Colon (tissue), 2 donors: ENCODE measurements at regions not wholly inside any gene's neighbourhood (a gene's known extent, or its start where the extent isn't known, plus 50 kb on each side); places are given as distances from the start of the nearest gene placed in this dataset.

ENCODE experiments used
- FAIRE-seq: peaks from 2 replicates; lab custom pipeline; 2012; peaks lifted over from hg19 to GRCh38; lab: Jason Lieb, UNC
- donor health status: control.
- donor health status: control.

DNA sequence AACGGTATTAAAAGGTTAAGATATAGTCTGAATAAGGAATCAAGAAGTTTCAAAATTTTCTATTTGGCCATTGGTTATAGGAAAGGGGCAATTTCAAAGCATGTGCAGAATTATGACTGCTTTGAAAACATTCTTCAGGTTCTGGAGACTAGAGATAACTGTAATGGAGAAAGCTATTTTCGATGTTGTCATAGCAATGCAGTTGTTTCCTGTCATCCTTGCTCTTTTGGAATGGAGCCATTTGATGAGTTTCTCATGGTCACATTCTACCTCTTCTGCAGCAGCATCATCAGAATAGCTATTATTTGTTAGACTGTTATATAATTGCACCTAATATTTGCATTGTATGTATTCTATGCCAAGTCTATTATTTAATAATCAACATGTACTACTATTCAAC, 368.2 kb upstream of the NR3C2 start:
- no peak for FAIRE-seq

DNA sequence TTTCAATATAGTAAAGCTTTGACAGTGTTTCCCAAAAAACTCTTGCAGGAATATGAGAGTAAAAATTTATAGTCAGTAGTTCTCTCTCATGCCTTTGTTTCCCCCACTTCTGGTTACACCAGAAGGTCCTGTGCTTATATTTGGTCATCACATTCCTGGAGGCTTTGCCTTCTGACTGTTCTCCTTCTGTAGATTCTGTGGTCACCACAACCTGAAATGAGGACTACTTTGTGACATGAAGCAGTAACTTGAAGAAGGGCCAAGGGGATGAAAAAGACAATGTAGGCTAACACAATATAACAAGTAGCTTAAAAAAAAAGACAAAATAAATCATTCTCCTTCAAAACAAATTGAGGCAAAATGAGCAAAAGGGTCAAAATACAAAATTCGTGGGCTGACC, 366.2 kb upstream of the NR3C2 start:
- no peak for FAIRE-seq

DNA sequence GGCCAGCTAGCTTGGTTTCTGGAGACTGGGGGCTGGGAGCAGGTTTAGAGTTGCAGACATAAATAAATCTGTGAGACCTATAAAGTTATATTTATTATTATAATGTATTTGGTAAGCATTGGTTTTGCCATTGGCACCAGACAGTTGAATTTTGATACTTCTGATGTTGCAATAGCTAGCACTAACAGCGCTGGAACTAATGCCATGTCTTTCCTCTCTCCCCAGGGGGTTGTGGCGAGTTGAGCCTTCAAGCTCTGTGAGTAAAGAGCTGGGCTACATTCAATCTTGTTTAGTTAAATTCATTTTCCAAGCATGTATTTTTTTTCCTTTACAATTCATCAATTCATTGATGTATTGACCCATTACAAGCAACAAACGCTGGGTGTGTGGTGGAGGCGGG, 358.7 kb upstream of the NR3C2 start:
- no peak for FAIRE-seq

DNA sequence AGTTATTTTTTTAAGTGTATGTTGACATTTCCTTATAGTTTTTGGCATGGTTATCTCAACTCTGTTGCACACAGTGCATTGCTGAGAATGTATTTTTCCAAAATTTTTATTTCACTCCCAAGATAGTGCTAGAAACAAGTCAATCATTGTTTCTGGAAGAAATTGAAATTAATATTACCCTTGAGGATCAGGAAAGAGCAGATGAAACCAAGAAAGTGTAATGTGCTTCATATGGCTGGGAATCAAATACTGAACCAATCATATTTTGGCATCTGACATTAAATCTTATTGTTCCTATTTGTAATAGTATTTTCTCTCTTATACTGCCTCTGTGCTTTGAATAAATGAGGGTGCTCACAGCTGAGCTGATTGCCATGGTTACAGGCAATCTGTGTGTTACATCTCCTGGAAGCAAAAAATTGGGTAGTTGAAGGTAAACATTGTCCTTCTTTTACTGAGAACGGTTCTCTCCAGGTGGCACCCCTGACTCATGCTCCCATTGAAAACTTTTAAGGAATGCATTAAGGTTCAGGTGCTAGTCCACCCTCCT, 358.2 kb upstream of the NR3C2 start:
- no peak for FAIRE-seq

DNA sequence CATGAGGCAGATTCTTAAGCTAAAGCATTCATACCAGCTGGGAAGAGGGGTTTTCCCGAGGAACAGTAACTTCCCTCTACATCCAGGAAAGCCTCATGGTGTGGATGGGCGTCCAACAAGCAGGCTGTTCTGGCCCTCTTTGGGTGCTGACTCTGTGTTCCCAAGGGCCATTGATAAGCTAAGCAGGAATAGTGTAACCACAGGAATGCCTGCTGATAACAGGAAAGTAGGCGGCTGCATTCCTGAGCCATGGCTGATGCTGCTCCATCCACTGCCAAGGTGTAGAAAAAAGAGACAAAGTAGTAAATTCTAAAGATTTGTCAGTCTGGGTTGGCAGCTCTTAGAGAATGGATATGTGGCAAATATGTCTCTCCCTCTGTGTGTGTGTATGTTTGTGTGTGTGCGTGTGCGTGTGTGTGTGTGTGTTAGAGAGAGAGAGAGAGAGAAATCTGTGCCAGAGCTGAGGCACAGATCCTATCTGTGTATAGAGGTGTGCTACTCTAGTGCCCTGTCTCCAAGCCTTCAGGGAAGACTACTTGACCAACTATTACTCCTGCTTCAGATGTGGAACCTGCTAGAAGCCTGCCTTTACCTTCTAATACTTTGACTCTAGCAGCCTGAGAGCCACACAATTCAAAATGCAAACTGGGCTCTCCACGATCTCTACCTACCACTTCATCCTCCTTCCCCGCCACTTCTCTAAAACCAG, 353.1 kb upstream of the NR3C2 start:
- FAIRE-seq = no peak

DNA sequence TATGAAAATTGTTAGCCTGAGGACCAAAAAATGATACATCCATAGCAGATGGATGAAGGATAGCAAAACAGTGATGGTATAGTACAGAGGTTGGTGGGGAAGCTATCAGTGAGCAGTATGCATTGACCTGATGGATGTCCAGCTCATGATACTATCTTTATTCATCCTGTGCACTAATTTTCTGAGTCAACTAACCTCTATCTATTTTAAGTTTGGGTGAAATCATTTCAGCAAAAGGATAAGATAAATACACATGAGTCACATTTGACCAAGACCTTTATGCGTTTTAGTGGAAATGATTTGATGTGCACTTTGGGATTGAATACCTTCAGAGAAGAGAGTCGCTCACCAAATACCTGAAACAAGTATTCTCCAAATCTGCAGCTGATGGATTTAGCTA, 351.0 kb upstream of the NR3C2 start:
- FAIRE-seq = no peak

DNA sequence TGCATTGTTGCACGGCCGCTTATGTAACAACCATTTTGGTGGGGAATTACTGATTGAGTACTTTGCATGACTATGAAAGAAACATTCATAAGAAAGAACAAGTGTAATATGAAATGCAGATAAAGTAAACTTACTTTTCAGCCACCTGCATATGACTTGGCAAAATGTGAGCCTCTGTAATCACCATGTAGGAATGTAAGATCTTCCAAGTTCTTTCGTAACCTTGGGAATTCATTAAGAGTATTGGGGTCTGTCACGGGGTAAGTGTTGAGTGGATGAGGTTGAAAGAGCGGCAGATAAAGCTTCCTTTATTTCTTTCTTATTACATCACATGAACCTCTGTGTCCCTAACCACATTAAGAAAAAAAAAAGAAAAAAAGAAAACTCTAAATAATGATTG, 348.5 kb upstream of the NR3C2 start:
- FAIRE-seq = no peak

DNA sequence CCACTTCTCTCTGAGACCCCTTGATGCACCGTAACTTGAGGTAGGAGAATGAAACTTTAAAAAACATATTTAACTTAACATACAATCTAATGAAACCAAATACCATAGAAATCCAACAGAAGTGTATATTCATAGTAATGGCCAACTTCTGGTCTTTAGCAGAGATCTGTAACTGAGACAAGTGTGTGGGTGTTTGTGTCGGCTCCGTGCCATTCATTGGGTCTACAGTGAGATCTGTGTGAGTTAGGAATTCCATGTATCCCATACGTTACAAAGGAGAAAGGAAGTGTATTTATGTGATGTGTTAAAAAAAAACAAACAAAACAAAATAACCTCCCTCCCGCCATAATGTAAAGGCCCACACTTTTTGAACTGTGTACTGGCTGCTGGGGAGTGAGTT, 348.0 kb upstream of the NR3C2 start:
- no peak for FAIRE-seq

DNA sequence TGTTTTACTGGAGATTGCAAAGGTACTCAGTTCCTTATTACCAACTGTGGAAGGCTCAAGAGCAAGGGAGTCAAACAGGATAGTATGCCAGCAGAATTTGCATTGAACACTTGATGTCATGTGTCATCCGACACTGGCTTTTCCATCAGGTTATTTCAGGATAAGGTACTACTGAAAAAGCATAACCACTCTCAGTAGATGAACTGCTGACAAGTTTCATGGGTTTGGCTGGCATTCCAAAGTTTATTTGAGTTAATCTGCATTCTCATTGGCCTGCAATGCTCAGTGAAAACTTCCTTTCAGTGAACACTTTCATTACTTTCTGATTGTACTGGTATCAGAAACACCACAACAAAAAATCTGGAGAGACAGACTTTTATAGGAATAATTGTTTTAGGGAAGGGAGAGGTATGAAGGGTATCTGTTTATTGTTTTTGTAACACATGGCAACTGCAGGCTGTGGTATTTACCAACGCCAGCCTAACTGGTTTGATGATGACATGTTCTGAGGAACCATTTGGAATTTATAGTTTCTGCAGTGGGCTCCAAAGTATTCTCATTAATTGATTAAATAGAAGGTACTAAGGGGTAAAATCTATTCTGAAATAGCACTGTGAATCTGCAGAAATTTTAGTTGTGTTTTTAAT, 345.7 kb upstream of the NR3C2 start:
- FAIRE-seq = peak; percentile 5

DNA sequence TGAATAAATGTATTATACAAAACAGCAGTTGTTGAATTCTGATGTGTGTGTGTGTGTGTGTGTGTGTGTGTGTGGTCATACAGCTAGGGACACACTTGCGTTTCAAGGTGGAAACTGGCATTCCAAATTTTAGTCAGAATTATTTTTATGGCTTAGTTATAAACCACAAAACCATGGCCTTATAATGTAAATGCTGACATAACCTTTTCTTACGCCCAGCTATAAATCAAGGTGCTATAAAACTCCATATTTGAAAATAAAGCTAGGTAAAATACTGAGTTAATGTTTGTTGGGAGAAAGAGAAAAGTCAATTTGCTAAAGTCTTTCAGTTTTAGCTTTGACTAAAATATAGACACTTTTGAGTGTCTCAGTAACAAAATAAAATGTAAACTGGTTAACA, 345.1 kb upstream of the NR3C2 start:
- FAIRE-seq = peak; percentile 81

DNA sequence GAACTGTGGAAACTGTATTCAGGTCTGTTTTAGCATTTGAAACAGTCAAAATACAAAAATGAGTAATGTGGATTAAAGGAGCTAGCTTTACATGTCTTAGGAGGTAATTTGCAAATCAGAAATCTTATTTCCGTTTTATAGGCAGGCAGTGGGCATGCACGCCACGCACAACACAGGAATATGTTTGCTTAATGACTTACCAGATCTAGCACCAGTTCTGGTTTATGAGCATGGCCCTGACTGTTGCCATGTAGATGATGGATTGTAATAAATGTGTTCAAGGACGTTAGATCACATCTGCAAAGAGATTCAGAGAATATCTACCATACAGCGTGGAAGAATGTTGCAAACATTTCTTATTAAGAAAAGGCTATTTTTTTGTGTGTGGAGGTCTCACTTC, 344.5 kb upstream of the NR3C2 start:
- no peak for FAIRE-seq

DNA sequence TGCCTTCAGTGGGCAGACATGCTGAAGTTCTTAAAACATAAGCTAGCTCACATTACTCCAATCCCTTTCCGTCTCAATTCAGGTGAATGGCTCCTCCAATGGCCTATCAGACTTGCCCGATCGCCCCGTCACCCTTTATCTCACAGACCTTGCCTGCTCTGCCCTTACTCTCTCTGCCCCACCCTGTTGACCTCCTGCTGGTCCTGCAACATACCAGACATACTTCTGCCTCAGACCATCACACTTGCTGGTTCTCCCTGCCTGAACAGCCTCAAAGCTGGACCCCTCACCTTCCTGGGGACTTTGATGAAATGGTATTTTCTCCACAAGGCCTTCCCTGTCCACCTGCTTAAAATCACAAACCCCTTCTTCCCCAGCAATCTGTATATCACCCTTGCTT, 340.1 kb upstream of the NR3C2 start:
- no peak for FAIRE-seq

DNA sequence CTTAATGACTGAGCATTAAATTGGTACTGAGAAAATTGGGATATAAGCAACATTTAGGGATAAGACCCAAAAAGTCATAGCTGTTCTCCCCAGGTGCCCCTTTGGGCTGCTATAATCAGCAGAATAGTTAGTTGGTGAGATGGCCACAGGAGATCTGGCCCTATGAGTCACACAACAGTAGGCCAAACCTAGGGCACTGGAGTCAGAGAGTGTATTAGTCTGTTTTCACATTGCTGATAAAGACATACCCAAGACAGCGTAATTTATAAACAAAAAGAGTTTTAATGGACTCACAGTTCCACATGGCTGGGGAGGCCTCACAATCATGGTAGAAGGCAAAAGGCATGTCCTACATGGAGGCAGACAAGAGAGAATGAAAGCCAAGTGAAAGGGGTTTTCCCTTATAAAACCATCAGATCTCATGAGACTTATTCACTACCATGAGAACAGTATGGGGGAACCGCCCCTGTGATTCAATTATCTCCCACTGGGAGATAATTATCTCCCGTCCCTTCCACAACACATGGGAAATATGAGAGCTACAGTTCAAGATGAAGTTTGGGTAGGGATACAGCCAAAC, 338.3 kb upstream of the NR3C2 start:
- FAIRE-seq = no peak

DNA sequence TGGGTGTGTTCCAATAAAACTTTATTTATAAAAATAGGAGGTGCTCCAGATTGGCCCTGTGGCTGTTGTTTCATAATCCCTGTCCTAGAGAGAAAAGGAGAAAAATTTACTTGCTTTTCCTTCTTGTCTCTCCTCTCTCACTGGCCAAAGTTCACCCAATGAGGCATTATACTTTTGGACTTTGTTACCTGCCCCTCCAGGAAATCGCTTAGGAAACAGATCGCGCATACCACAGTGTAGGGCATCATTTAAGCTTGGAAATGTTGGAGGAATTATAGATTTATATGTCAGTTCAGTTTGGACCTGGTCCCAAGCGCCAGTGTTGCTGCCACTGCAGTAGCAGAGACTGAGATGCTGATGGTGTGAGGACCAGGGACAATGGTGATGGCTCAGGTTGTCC, 337.6 kb upstream of the NR3C2 start:
- FAIRE-seq = no peak

DNA sequence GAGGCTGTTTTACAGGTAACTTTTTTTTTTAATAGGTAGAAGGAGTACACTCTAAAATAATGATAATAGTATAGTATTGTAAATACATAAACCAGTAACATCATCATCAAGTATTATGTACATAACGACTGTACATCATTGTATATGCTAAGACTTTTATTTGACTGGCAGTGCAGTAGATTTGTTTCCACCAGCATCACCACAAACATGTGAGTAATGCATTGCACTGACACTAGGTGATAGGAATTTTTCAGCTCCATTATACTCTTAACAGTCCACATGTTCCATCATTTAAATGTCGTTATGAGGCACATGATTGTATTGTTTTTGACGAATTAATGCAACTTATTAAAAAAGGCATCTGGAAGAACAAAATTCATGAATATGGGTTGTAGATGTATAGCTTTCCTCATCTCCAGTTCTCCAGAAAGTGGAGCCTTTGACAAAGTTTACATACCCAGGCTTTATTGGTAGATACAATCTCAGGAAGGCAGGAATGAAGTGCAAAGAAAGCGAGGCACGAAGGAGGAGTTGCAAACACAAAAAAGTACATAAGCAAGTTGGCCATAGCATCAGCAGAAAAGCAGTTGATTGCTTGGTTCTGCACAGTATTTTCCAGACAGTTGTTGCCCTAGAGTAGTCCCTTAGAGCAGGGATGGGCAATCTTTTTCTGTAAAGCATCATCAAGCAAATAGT, 336.9 kb upstream of the NR3C2 start:
- no peak for FAIRE-seq

DNA sequence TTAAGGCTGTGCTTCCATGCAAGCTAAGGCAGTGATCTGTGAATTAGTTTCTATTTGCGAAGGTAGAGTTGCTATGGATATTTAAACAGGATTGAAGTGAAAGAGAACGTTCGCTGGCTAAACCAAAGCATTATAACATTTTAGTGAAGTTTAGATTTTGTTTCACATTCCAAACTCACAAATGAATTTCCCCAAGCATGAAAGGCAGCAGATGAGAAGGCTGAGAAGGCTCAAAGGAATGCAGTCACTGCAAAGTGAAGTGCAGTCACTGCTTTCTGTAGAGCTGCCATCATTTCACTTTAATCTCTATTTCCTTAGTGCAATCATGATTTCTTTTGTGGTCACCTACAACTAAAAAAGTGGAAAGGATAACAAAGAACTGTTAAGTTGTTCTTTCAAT, 334.7 kb upstream of the NR3C2 start:
- no peak for FAIRE-seq

DNA sequence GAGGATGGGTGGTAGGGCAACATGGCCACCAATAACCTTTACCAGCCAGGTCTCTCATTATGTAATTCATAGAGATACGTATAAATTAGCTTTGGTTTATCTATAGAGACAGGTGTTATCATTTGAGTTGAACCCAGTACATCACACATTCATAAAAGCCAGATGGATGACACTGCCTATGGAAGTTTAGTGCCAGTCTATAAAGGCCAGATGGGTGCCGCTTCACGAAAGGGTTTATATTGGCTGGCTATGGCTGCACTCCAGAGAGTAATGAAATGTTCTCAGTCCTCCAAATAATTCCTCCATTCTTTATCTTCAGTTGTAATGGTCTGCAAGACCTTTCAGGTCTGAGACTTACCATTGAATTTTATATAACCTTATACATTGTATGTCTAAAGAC, 331.9 kb upstream of the NR3C2 start:
- no peak for FAIRE-seq

DNA sequence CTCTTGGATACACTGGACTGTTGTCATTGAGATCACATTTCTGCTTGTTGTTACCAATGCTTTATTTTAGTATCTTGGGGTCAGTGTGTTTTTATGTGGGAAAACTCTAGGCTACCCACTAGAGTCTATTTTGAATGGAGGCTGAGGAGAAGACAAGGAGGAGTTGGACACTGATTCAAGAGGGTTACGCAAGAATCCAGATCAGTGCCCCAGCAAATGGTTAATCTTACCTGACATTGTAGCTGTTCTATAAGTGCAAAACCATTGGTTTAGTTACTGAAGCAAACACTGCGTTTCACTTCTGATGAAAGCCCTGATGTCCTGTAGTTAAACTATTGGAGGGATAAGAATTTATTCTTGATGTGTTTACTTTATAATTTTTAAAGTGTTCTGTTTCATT, 331.1 kb upstream of the NR3C2 start:
- FAIRE-seq = no peak

DNA sequence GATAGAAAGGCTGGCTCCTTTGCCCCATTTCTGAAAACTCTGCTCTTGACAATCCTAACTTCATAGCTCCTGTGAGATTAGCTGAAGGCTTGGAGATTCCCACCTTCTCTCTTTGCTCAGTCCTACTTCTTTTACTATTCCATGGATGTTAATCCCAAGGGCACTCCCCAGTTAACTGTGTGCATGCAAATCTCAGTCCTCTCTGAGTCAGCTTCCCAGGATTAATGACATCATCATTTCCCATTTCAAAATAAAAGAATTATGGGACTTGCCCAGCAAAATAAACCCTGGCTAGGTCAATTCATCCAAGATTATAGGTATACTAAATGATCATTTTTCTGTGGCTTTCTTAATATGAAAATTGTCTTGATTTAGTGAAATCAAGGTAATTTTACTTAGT, 328.6 kb upstream of the NR3C2 start:
- no peak for FAIRE-seq

DNA sequence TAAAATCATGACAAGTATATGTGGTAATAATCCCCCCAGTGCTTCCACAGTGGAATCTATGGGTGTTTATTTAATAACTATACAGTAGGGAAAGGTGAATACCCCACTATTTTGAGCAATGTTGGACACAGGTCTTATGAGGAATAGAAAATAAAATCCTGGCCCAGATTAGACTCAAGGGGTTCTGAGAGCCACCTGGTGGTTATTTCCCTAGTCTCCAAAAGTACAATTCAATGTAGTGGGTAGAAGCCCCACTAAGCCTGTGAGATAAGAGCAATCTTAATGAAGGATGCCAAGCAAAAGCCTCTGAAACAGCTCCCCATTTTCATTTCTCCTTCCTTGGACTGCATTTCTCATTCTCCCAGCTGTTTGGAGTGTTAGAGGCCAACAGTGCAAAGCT, 328.2 kb upstream of the NR3C2 start:
- FAIRE-seq = no peak

DNA sequence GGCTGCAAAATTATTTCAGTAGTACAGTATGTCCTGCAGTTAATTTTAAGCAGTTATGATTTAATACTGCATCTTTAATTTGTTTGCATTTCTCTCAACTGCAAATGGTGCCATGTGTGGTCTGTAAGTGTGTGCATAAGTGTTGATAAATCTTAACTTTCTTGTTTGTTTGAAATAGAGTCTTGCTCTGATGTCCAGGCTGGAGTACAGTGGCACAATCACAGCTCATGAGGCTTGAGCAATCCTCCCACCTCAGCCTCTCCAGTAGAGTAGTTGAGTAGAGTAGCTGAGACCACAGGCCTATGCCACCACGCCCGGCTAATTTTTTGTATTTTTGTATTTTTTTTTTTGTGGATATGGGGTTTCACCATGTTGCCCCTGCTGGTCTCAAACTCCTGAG, 322.5 kb upstream of the NR3C2 start:
- FAIRE-seq = no peak

DNA sequence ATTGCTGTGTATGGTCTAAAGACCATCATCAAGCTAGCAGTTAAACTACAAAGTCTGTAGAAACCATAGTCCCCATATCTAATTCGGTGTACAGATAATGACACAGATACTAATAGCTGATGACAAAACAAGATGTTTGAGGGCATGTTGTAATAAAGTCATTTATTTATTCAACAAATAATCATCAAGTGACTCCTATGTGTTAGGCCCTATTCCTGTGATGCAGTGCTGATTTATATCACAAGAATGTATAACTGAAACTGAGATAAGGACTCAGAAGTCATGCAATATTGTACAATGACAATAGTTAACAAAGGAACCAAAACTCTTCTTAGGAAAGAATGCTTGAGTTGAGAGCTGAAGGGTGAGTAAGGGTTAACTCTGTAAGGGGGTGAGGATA, 315.0 kb upstream of the NR3C2 start:
- no peak for FAIRE-seq

DNA sequence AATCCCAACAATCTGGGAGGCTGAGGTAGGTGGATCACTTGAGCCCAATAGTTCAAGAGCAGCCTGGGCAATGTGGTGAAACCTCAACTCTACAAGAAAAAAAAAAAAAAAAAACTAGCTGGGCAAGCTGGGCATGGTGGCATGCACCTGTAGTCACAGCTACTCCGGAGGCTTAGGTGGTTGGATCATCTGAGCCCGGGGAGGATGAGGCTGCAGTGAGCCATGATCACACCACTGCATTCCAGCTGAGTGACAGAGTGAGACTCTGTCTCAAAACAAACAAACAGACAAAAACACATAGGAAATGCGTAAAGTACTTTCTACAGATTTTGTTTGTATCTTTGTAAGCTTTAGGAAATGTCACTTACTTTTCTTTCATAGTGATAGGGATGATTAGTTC, 307.2 kb upstream of the NR3C2 start:
- FAIRE-seq = no peak
